GM18951 (cell line): ENCODE measurements at regions not wholly inside any gene's neighbourhood (a gene's known extent, or its start where the extent isn't known, plus 50 kb on each side); places are given as distances from the start of the nearest gene placed in this dataset.

Source experiments
- POLR2A ChIP-seq: IDR thresholded peaks from 4 replicates; pipeline ENCODE4 v1.6.1; 2011; ENCODE audit warnings: mild to moderate bottlenecking; ENCODE audit not compliant: insufficient read length, insufficient read depth; ENCODE audit errors: extremely low read depth
- in situ Hi-C: fragments of 300-500 bp; cut with MboI; formaldehyde crosslinking; loops from one replicate; pipeline ENCODE4 v1.12.0; 2022; ENCODE audit warnings: low sequenced_read_pairs, mixed read lengths, inconsistent platforms; ENCODE audit not compliant: unreplicated experiment

DNA sequence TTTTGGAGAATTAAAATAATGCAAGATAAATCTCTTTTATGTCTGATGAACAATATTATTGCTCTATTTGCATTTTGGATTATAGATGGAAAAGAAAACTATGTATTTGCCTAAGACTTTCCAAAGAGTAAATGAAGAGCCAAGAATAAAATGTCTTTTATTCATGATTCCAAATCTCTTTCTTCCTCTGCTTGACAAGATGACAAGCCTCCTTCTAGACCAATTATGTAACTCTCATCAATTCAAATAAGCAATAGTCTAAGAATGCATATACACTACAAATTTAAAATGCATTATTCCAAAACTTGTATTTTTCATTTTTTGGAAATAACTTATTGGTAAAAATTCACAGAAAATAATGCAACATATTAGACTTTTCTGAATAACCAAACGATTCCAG is 377.3 kb downstream of the GASK1B start:
- in situ Hi-C loops: no loop called here
- no peak for TF ChIP-seq POLR2A

DNA sequence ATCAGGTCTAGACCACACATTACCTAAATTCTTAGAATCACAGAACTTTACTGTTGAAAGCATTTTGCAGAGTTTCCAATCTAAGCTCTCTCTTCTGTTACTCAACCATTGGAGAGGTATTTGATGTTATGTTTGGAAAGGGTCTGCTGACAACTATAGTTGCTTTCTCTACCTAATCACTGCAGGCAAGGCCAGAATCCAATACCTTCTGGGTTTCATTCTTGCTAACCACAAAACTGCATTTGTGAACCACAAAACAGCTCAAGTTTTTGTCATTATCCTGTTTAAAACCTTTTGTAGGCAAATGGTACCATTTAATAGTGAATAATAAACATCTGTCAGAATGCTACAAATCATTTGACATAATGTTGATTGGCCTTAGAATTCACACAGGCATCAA is 380.1 kb downstream of the GASK1B start:
- in situ Hi-C loops: no loop called here
- TF ChIP-seq POLR2A: no peak

DNA sequence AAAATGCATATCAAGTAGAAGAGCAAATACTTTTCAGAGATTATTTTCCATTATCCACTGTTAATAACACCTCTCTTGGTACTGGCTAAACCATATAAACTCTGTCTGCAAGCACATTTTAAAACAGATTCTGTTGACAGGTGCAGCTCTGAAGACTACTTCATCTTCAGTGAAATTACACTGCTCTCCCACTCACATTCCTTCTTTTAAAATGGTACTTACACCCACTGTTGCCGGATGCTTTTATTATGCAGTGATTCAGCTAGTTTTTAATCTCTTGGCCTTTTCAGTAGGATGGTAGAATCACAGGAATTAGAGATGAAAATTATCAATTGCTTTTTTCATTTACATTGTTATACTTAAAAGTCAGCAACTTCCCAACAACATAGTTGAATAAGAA is 381.6 kb downstream of the GASK1B start:
- in situ Hi-C loops: no loop called here
- TF ChIP-seq POLR2A: no peak

DNA sequence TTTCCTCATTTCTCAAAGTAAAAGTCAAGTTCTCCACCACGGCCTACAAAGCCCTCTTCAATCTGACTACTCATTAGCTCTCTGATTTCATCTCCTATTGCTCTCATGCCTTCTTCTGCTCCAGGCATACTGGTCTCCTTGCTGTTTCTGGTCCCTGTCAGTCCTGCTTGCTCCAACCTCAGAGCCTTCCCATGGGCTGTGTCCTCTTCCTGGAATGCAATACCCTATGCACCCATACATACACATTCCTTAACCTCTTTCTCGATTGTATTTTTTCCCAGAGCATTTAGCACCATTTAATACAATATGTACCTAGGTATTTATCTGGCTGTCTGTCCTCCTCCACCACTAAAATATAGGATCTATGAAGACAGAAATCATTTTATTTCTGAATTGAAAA is 385.2 kb downstream of the GASK1B start:
- no peak for TF ChIP-seq POLR2A
- in situ Hi-C loops: no loop called here

DNA sequence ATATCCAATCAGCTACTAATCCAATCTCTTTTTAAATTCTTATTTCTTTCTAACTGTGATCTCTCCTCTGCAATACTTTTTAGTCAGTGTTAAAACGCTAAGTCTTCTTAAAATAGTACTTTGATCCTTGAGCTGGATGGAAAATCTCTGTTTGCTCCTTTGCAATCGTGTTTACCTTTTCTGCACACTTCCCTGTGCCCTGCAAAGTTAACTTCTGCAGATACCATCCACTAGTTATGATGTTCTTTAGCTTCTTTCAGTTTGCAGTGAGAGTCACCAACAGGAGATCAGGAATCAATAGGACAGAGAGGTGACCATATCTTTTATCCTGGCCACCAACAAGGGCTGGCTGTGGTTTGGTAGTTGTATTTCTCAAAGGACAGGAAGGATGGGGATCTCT is 391.5 kb downstream of the GASK1B start:
- in situ Hi-C loops: no loop called here
- no peak for TF ChIP-seq POLR2A

DNA sequence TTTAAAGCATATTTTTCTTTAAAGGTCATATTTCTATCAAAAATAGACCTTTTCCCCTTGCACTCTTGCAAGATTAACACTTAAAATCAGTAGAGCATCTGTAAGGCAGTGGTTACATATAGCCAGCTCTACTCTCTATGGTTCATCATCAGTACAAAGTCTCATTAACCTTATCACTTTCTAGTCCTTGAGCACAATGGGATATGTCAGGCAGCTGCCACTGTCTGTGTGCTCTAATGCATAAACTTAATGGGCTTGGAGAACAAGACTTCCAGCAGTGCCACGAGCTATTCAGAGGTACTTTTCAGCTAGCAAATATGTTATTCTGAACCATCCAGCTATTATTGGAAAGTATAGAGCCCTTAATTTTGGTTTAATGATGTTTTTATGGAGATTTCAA is 393.7 kb downstream of the GASK1B start:
- in situ Hi-C loops: no loop called here
- TF ChIP-seq POLR2A: no peak

DNA sequence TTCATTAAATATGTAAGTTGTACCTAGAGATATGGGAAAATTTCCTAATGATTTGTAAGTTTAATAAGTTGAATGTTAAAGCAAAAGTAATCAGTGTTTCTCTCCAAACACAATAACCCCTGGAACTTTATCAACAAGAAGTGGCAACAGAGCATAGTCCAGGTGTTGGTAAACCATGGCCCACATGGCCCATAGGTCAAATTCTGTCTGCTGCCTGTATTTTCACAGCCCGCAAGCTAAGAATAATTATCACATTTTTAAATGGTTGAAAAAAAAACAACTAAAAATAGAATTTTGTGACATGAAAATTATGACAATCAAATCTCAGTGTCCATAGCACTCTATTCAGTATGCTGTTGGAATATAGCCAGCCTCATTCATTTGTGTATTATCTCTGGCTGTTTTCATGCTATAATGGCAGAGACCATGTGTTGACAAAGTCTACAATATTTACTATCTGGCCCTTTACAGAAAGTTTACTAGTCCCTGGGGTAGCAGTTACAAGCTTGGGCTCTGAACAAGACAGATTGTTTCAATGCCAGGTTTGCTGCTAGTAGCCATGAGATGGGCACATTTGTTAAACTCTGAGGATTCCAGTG is 395.8 kb downstream of the GASK1B start:
- no peak for TF ChIP-seq POLR2A
- in situ Hi-C loops: no loop called here

DNA sequence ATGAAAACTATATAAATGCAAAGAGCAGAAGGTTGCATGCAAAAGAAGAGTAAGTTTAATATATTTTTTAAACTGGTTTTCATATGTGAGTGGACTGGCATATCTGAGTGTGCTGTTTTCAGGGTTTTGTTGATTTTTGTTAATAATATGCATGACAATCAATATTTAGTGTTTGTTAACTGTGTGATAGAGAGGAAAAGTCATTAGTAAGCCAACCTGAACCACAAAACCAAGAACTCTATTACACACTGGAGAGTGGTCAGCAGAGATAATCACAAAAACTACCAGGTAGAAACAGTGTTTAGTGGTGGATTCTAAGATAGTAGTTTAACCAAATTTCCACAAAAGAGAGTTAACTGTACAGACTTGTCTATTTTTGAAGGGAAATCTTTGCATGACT is 396.9 kb downstream of the GASK1B start:
- no peak for TF ChIP-seq POLR2A
- in situ Hi-C loops: no loop called here

DNA sequence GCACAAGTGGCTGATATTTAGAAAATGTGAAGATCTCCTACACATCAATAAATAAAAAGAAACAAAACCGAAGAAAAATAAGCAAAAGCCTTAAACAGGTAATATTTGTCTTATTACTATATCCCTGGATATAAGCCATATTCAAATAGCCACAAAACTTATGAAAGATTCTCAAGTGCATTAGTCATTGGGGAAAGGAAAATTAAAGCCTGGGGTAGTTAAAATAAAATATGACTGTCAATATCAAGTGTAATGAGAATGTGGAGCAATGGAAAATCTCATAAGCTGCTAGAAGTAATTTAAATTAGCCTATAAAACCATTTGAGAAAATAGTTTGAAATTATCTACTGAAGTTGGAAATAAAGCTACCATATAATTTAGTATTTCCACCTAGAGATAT is 399.9 kb downstream of the GASK1B start:
- in situ Hi-C loops: no loop called here
- no peak for TF ChIP-seq POLR2A

DNA sequence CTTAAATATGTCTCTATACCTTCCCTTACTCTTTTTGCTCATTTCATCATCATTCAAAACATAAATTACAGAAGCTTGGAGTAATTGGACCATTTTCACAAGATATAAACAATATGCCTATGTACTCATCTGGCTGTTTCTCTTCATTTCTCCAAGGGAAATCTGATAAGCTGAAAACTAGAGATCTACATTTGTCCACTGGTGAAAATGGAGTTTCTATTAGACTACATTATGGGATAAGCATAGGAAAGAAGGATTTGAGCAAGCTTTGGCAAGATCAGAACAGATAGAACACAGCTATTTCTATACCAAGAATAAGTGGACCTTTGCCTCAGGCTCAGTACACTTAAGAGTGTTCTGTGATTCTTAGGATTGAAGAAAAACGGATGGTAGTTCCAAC is 404.4 kb downstream of the GASK1B start:
- no peak for TF ChIP-seq POLR2A
- in situ Hi-C loops: no loop called here

DNA sequence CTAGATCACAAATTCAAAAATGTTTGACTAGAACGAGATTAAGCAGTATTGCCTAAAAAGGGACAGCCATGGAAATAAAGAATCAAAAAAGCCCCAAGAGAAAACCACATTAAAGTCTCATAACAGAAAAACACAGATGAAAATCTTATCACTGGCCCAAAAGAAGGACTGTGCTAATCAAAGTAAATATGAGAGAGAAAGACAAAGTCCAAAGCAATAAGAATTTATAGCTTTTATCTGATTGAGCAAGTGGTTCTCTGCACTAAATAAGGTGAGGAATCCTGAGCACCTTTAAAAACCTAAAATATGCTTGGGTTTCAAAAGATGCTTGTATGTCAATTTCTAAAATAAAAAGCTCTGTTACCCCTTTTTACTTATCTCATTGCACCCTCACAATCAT is 409.3 kb downstream of the GASK1B start:
- no peak for TF ChIP-seq POLR2A
- in situ Hi-C loops: no loop called here

DNA sequence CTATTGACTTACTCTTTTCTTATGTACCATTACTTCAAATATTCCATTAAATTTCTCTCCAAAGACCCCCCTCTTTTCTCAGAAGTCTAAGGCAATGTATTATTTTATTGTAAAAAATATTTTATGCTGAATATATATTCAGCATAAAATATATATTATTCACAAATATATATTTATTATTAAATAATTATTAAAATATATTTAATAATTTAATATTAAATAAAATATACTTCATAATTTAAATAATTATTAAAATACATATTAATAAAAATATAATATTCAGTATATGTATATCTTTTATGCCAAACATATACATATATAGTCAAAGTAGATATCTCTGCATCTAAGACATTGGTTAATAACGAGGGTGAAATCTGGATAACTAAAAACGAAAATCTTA is 418.4 kb downstream of the GASK1B start:
- TF ChIP-seq POLR2A: no peak
- in situ Hi-C loops: no loop called here

DNA sequence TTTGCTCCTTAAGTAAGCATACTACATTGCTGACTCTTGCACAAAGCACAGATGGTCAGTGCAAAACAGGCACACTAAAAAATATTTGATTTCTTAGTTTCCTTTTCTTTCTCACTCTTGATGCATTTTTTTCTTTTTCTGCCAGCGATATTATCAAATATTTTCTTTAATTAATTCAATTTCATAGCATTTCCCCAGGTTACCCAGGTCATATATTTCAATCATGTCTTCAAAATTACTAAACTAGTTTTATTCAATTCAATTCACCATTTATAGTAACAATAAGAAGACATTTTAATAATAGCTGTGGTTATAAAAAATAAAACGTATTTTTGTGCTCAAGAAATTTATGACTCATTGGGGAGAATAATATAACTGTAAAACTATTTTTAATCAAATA is 421.2 kb downstream of the GASK1B start:
- no peak for TF ChIP-seq POLR2A
- in situ Hi-C loops: no loop called here

DNA sequence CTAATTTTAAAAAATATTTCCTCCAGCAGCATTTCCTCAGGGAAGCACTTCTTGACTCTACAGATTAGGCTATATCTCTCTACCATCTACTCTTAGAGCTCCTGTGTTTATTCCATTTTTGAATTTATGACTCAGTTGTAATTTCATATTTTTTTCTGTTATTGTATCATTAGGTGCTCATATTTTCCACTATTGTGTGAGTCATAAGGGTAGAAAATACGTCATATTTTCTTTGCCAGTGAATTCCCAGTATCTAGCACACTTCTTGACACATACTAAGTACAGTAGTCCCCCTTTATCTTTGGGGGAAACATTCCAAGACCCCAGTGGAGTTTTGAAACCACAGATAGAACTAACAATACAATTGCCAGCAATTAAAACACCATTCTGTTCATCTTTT is 431.2 kb downstream of the GASK1B start:
- in situ Hi-C loops: no loop called here

DNA sequence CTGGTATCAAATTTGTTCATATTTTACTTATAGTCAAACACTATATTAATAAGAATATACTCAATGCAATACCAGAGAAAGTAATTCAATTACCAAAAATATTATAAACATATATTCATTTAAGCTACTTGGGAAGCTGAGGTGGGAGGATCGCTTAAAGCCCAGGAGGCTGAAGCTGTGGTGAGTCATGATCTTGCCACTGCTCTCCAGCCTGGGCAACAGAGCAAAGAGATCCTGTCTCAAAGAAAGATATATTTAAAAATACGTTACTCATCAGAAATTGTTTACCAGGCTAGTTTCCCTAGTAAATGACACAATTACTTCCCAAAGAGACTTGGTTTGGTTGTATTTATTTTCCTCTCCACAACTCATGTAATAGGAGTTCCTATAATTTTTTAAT is 433.6 kb downstream of the GASK1B start:
- no peak for TF ChIP-seq POLR2A

More for the DNA sequence above, 431.2 kb downstream of the GASK1B start:
- TF ChIP-seq POLR2A: no peak

More for the DNA sequence above, 433.6 kb downstream of the GASK1B start:
- in situ Hi-C loops: no loop called here
